ENCODE measurements at regions not wholly inside any gene's neighbourhood (a gene's known extent, or its start where the extent isn't known, plus 50 kb on each side); places are given as distances from the start of the nearest gene placed in this dataset.

- Mint-ChIP-seq H3K36me3 (no peaks in the 10 kb centered on the region), H3K4me3 (no peak overlapping the region)
Measured at GRCh38 chr1:82840192-82840591, 1039.5 kb downstream of the ADGRL2 start.

GRCh38 chr1:82837766-82838465 is 1037.2 kb downstream of the ADGRL2 start:
- Mint-ChIP-seq H3K4me1 (peaks cover 40% of the 10 kb centered on the region), H3K4me3 (no peak overlapping the region), H3K36me3 (no peaks in the 10 kb centered on the region), H3K27me3 (ENCODE audit: low read depth) (no peaks in the 10 kb centered on the region), H3K27ac (peak overlapping the region; percentile 42), H3K9me3 (no peaks in the 10 kb centered on the region)
- CTCF ChIA-PET = no interaction called here
- POLR2A ChIA-PET = no interaction called here
- DNase-seq (ENCODE audit: low spot score) (no peak), ATAC-seq (peak; percentile 28; the same call in 1 of the 2 replicates)
- TF ChIP-seq MYBL2 (CRISPR knock-in tag; IDR thresholded peaks at IDR 0.05) (no peak), GABPB1 (CRISPR knock-in tag; IDR thresholded peaks at IDR 0.05) (no peak), ZMAT4 (CRISPR knock-in tag; IDR thresholded peaks at IDR 0.05) (no peak), TCF7 (CRISPR knock-in tag; IDR thresholded peaks at IDR 0.05; ENCODE audit: low read depth) (no peak), GTF2I (CRISPR knock-in tag; conservative IDR thresholded peaks at IDR 0.05) (no peak), FOXK1 (CRISPR knock-in tag; IDR thresholded peaks at IDR 0.05) (no peak), ZNF121 (CRISPR knock-in tag; IDR thresholded peaks at IDR 0.05) (no peak)
- TF ChIP-seq, protein P1, sequence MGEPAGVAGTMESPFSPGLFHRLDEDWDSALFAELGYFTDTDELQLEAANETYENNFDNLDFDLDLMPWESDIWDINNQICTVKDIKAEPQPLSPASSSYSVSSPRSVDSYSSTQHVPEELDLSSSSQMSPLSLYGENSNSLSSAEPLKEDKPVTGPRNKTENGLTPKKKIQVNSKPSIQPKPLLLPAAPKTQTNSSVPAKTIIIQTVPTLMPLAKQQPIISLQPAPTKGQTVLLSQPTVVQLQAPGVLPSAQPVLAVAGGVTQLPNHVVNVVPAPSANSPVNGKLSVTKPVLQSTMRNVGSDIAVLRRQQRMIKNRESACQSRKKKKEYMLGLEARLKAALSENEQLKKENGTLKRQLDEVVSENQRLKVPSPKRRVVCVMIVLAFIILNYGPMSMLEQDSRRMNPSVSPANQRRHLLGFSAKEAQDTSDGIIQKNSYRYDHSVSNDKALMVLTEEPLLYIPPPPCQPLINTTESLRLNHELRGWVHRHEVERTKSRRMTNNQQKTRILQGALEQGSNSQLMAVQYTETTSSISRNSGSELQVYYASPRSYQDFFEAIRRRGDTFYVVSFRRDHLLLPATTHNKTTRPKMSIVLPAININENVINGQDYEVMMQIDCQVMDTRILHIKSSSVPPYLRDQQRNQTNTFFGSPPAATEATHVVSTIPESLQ (CRISPR knock-in tag; IDR thresholded peaks at IDR 0.05) = no peak
- TF ChIP-seq, protein P2, sequence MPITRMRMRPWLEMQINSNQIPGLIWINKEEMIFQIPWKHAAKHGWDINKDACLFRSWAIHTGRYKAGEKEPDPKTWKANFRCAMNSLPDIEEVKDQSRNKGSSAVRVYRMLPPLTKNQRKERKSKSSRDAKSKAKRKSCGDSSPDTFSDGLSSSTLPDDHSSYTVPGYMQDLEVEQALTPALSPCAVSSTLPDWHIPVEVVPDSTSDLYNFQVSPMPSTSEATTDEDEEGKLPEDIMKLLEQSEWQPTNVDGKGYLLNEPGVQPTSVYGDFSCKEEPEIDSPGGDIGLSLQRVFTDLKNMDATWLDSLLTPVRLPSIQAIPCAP (CRISPR knock-in tag; IDR thresholded peaks at IDR 0.05) = no peak

More at GRCh38 chr1:82840192-82840591, 1039.5 kb downstream of the ADGRL2 start:
- H3K4me1 Mint-ChIP-seq = peaks cover 58% of the 10 kb centered on the region
- H3K27ac Mint-ChIP-seq = no peak overlapping the region
- CTCF ChIA-PET = no interaction called here
- DNase-seq (ENCODE audit: low spot score) = no peak
- TF ChIP-seq, protein P3, sequence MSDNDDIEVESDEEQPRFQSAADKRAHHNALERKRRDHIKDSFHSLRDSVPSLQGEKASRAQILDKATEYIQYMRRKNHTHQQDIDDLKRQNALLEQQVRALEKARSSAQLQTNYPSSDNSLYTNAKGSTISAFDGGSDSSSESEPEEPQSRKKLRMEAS (CRISPR knock-in tag; IDR thresholded peaks at IDR 0.05) = no peak
- TF ChIP-seq SMAD3 (CRISPR knock-in tag; IDR thresholded peaks at IDR 0.05; ENCODE audit: borderline replicate concordance) (no peak), FOXJ3 (CRISPR knock-in tag; IDR thresholded peaks at IDR 0.05; ENCODE audit: borderline replicate concordance) (no peak), NR3C1 (CRISPR knock-in tag; conservative IDR thresholded peaks at IDR 0.05; ENCODE audit: low read depth) (no peak)
- POLR2A ChIA-PET = no interaction called here
- no peaks in the 10 kb centered on the region for H3K27me3 Mint-ChIP-seq (ENCODE audit: low read depth)
- ATAC-seq = no peak
- no peaks in the 10 kb centered on the region for H3K9me3 Mint-ChIP-seq

DNA sequence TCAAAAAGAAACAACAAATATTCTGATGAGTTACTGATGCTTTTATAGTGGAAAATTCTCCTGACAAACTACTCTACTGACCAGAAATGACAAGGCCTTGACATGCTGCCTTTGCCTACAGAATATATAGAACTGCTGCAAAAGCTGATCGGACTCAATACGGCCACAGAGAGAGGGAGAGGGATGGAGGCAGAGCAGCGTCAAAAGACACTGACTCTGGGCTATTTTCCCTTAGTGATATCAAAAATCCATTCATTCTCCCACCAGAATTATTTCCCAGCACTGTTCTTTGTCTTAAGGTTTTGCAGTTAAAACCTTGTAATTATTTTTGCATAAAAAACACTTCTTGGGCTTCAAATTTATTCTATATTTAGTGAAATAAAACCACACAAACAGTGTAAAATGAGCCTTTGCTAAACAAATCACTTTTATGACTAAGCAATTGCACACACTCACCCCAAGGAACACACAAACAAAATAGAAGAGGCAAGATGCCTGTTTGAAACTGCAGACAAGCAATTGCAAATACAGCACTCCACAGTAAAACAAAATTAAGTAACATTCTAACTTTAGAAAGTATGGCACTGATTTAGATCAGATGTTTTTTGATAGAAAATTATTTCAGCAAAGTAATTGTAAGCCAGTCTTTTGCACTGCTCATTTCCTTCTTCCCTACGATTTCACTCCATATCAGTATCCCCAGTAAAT is 1036.4 kb downstream of the ADGRL2 start:
- DNase-seq (ENCODE audit: low spot score) = no peak
- H3K27me3 Mint-ChIP-seq (ENCODE audit: low read depth) = no peaks in the 10 kb centered on the region
- no peak overlapping the region for H3K4me3 Mint-ChIP-seq
- POLR2A ChIA-PET = no interaction called here
- H3K27ac Mint-ChIP-seq = no peak overlapping the region; the same call in 1 of the 2 replicates
- no peaks in the 10 kb centered on the region for H3K9me3 Mint-ChIP-seq
- peaks cover 40% of the 10 kb centered on the region for H3K4me1 Mint-ChIP-seq
- ATAC-seq = no peak
- CTCF ChIA-PET = no interaction called here
- H3K36me3 Mint-ChIP-seq = no peaks in the 10 kb centered on the region
- TF ChIP-seq ZNF263 (CRISPR knock-in tag; IDR thresholded peaks at IDR 0.05; ENCODE audit: low read depth) = no peak
- no peak for TF ChIP-seq NFYB (CRISPR knock-in tag; conservative IDR thresholded peaks at IDR 0.05; ENCODE audit: low read depth)
- TF ChIP-seq ZNF532 (CRISPR knock-in tag; IDR thresholded peaks at IDR 0.05; ENCODE audit: borderline replicate concordance) = no peak
- no peak for TF ChIP-seq RORB (CRISPR knock-in tag; IDR thresholded peaks at IDR 0.05)
- TF ChIP-seq SOX15 (CRISPR knock-in tag; IDR thresholded peaks at IDR 0.05) = no peak
- no peak for TF ChIP-seq NFATC4 (CRISPR knock-in tag; IDR thresholded peaks at IDR 0.05)
- TF ChIP-seq RELA (CRISPR knock-in tag; IDR thresholded peaks at IDR 0.05; ENCODE audit: borderline replicate concordance) = no peak
- TF ChIP-seq, protein P4, sequence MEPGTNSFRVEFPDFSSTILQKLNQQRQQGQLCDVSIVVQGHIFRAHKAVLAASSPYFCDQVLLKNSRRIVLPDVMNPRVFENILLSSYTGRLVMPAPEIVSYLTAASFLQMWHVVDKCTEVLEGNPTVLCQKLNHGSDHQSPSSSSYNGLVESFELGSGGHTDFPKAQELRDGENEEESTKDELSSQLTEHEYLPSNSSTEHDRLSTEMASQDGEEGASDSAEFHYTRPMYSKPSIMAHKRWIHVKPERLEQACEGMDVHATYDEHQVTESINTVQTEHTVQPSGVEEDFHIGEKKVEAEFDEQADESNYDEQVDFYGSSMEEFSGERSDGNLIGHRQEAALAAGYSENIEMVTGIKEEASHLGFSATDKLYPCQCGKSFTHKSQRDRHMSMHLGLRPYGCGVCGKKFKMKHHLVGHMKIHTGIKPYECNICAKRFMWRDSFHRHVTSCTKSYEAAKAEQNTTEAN (CRISPR knock-in tag; IDR thresholded peaks at IDR 0.05) = no peak
- TF ChIP-seq USF2 (CRISPR knock-in tag; IDR thresholded peaks at IDR 0.05) = no peak
